Transverse colon (tissue), 4 donors: ENCODE measurements at regions not wholly inside any gene's neighbourhood (a gene's known extent, or its start where the extent isn't known, plus 50 kb on each side); places are given as distances from the start of the nearest gene placed in this dataset.
"Not testable (repeated sequence)": the region's sequence is repeated elsewhere in the genome, so short reads cannot be mapped to it uniquely, and the experiment has no call there.

Experiments used
- DNase-seq: peaks from one replicate; pipeline ENCODE4 v3.0.0-alpha.2; 2019
- H3K27ac ChIP-seq, 4 donors: fragments of 200-600 bp; sonication (generic); 2 replicates each; pipeline ENCODE4 v1.5.1; 2016 to 2018; ENCODE audit warnings: inconsistent platforms in 4 of 4
- H3K27me3 ChIP-seq: fragments of 200-600 bp; sonication (generic); 2 replicates; pipeline ENCODE4 v1.5.1; 2017; ENCODE audit warnings: inconsistent platforms
- H3K36me3 ChIP-seq, 4 donors: fragments of 200-600 bp; sonication (generic); 2 replicates each; pipeline ENCODE4 v1.5.1; 2017 to 2019; ENCODE audit warnings: inconsistent platforms in 4 of 4
- H3K4me1 ChIP-seq, 4 donors: fragments of 200-600 bp; sonication (generic); 2 replicates each; pipeline ENCODE4 v1.5.1; 2017 to 2020; ENCODE audit warnings: inconsistent platforms in 4 of 4
- H3K4me3 ChIP-seq, 4 donors: fragments of 200-600 bp; sonication (generic); 1 replicate in 1 of 4; 2 replicates in 3 of 4; pipeline versions ENCODE4 v1.5.1 to v1.6.1; 2017 to 2019; ENCODE audit warnings: inconsistent platforms in 4 of 4
- H3K9me3 ChIP-seq, 2 donors: fragments of 200-600 bp; sonication (generic); 2 replicates each; pipeline ENCODE4 v1.5.1; 2017 to 2019; ENCODE audit warnings: inconsistent platforms in 2 of 2
- CTCF ChIP-seq, 5 experiments: fragments of 200-600 bp in 3 of 5; fragments of 450-650 bp in 2 of 5; sonication (generic) in 3 of 5; IDR thresholded peaks; 1 replicate in 2 of 5; 2 replicates in 3 of 5; pipeline ENCODE4 v1.5.1; 2016 to 2017; ENCODE audit warnings: antibody characterized with exemption in 5 of 5, inconsistent platforms in 3 of 5, mild to moderate bottlenecking in 2 of 5, moderate library complexity in 1 of 5
- EP300 ChIP-seq: sonication (generic); formaldehyde crosslinking; IDR thresholded peaks from one replicate; pipeline ENCODE4 v1.6.1; 2017; ENCODE audit warnings: antibody characterized with exemption, low read depth
- POLR2A ChIP-seq: fragments of 450-650 bp; IDR thresholded peaks from one replicate; pipeline ENCODE4 v1.6.1; 2016; ENCODE audit warnings: antibody characterized with exemption, mild to moderate bottlenecking, moderate library complexity
- POLR2AphosphoS5 ChIP-seq, 3 donors: sonication (generic); formaldehyde crosslinking; IDR thresholded peaks; one replicate each; pipeline ENCODE4 v1.6.1; 2016; ENCODE audit warnings: antibody characterized with exemption in 3 of 3
- WGBS, 2 donors: methylation state at CpG; one replicate each; pipeline ENCODE4 v1.1.5; 2018; ENCODE audit warnings: low coverage in 1 of 2; 5-methylcytosine and 5-hydroxymethylcytosine counted together
- in situ Hi-C, 4 donors: fragments of 200-750 bp; cut with MboI; loops; one replicate each; pipeline versions ENCODE4 v1.15.0 to v1.15.1; 2017; ENCODE audit warnings: low sequenced_read_pairs in 3 of 4, low pct_ligation_motif_present in 1 of 4, low pct_unique_long_range_greater_than_20kb in 1 of 4
- intact Hi-C: fragments of 100-400 bp; cut with DNase I; formaldehyde crosslinking; loops from one replicate; pipeline ENCODE4 v1.15.1; 2023; ENCODE audit warnings: low total_unique reads

GRCh38 chr6:86872810-86873209 is 64.5 kb upstream of the HTR1E start:
- intact Hi-C loops, DNase-seq, H3K27ac ChIP-seq, H3K27me3 ChIP-seq, H3K36me3 ChIP-seq, H3K4me1 ChIP-seq, H3K4me3 ChIP-seq: not testable (repeated sequence)
- peaks cover 18 to 21% of the 10 kb centered on the region in 2 donors for H3K9me3 ChIP-seq
- 95% methylated on average over 16 of the region's 16 CpGs; no CpG with 5 or more reads in 1 of the 2 donors for WGBS, 2 donors
- in situ Hi-C loops: loop anchor here in 2 of 4 donors (25.0 kb wide), 1 partner anchor 1111 kb away; no protein-coding TSS in a partner anchor

DNA sequence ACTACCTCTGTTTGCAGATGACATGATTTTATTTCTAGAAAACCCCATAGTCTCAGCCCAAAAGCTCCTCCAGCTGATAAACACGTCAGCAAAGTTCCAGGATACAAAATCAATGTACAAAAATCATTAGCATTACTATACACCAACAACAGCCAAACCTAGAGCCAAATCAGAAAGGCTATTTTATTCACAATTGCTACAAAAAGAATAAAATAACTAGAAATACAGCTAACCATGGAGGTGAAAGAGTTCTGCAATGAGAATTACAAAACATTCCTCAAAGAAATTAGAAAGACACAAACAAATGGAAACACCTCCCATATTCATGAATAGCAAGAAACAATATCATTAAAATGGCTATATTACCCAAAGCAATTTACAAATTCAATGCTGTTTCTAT is 65.6 kb upstream of the HTR1E start:
- H3K9me3 ChIP-seq: peaks cover 18 to 21% of the 10 kb centered on the region in 2 donors
- no peak overlapping the region for H3K4me3 ChIP-seq
- 17 to 26% methylated on average over 1 of the region's 1 CpG for WGBS, 2 donors
- no peak for TF ChIP-seq POLR2AphosphoS5 (IDR thresholded peaks at IDR 0.05)
- no peak for TF ChIP-seq CTCF (IDR thresholded peaks at IDR 0.05)
- in situ Hi-C loops (loop anchor here in 2 of 4 donors (25.0 kb wide), 1 partner anchor 1109 kb away; no protein-coding TSS in a partner anchor), intact Hi-C loops (no loop called here)
- no peaks in the 10 kb centered on the region for H3K4me1 ChIP-seq
- no peak overlapping the region for H3K27ac ChIP-seq
- H3K36me3 ChIP-seq: no peaks in the 10 kb centered on the region
- H3K27me3 ChIP-seq: no peaks in the 10 kb centered on the region
- DNase-seq: no peak

GRCh38 chr6:86869500-86869899 is 67.8 kb upstream of the HTR1E start:
- Histone ChIP-seq H3K36me3 (no peaks in the 10 kb centered on the region), H3K4me3 (no peak overlapping the region), H3K4me1 (no peaks in the 10 kb centered on the region), H3K27ac (no peak overlapping the region), H3K9me3 (peaks cover 14 to 18% of the 10 kb centered on the region in 2 donors), H3K27me3 (no peaks in the 10 kb centered on the region)
- intact Hi-C loops (no loop called here), in situ Hi-C loops (loop anchor here in 2 of 4 donors (25.0 kb wide), 1 partner anchor 1107 kb away; no protein-coding TSS in a partner anchor)
- WGBS, 2 donors: 75 to 79% methylated on average over 1 of the region's 1 CpG
- TF ChIP-seq EP300 (no peak), POLR2A (no peak), CTCF (IDR thresholded peaks at IDR 0.05) (no peak), POLR2AphosphoS5 (IDR thresholded peaks at IDR 0.05) (no peak)
- DNase-seq: no peak

DNA sequence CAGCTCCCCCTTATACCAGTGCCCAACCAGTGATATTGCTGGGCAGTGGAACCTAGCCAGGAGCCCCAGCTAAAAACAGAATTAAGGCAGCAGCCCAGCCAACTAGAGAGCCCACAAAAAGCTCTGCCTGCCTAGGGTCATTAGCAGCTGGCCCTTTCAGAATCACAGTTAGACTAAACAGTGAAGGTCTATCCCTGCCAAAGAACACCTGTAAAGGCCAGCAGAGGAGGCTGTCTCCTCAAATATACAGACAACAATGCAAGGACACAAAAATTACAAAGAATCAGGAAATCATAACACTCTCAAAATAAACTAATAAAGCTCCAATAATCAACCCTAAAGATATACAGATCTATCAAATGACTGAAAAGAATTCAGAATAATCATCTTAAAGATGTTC is 77.8 kb upstream of the HTR1E start:
- no peak for DNase-seq
- TF ChIP-seq EP300 (no peak), CTCF (IDR thresholded peaks at IDR 0.05) (no peak), POLR2A (no peak), POLR2AphosphoS5 (IDR thresholded peaks at IDR 0.05) (no peak)
- Histone ChIP-seq H3K9me3 (no peaks in the 10 kb centered on the region), H3K27me3 (no peaks in the 10 kb centered on the region), H3K36me3 (no peaks in the 10 kb centered on the region), H3K4me3 (no peak overlapping the region), H3K4me1 (no peaks in the 10 kb centered on the region), H3K27ac (no peak overlapping the region)
- intact Hi-C loops: loop anchor here (10.0 kb wide), 1 partner anchor 875 kb away; no protein-coding TSS in a partner anchor
- in situ Hi-C loops: loop anchor here in 2 of 4 donors (25.0 kb wide), 1 partner anchor 1097 kb away; no protein-coding TSS in a partner anchor

- WGBS, 2 donors: 72% methylated on average over 3 of the region's 3 CpGs; no CpG with 5 or more reads in 1 of the 2 donors
- no peak for DNase-seq
- Histone ChIP-seq H3K9me3 (no peaks in the 10 kb centered on the region), H3K4me3 (no peak overlapping the region), H3K4me1 (no peaks in the 10 kb centered on the region), H3K36me3 (no peaks in the 10 kb centered on the region), H3K27ac (no peak overlapping the region), H3K27me3 (no peaks in the 10 kb centered on the region)
- intact Hi-C loops (loop anchor here (10.0 kb wide), 1 partner anchor 876 kb away; no protein-coding TSS in a partner anchor), in situ Hi-C loops (loop anchor here in 2 of 4 donors (25.0 kb wide), 1 partner anchor 1097 kb away; no protein-coding TSS in a partner anchor)
- TF ChIP-seq POLR2A: no peak
- no peak for TF ChIP-seq EP300
- no peak for TF ChIP-seq CTCF (IDR thresholded peaks at IDR 0.05)
- TF ChIP-seq POLR2AphosphoS5 (IDR thresholded peaks at IDR 0.05): no peak
Observed at GRCh38 chr6:86858970-86859369, 78.4 kb upstream of the HTR1E start.
